HCT116 (cell line): ENCODE measurements at regions not wholly inside any gene's neighbourhood (a gene's known extent, or its start where the extent isn't known, plus 50 kb on each side); places are given as distances from the start of the nearest gene placed in this dataset.

Source experiments
- ATAC-seq: fragments of 200-7000 bp; cut with Tn5 transposase; 2 replicates; pipeline ENCODE4 v1.9.1; 2020; ENCODE audit warnings: mild to moderate bottlenecking, moderate library complexity
- BruUV-seq: library from RNA; stranded (reverse); fragments of 400-500 nt; replicated peaks from 2 replicates; lab custom pipeline; 2021; lab: Mats Ljungman, UMichigan
- CTCF ChIA-PET: fragments of 300-600 bp; sonication (Branson Sonifier 250); formaldehyde crosslinking; loops from one replicate; lab custom pipeline; 2021; ENCODE audit warnings: antibody characterized with exemption; lab: Charles Lee
- POLR2A ChIA-PET: fragments of 300-600, 350-600 bp; sonication (Branson Sonifier 250); formaldehyde crosslinking; loops from one replicate; lab custom pipeline; 2021; ENCODE audit warnings: antibody characterized with exemption; lab: Charles Lee
- RAD21 ChIA-PET, 2 experiments: fragments of 300-600 bp; sonication (Branson Sonifier 250); formaldehyde crosslinking; loops; one replicate each; lab custom pipeline; 2023; ENCODE audit warnings: low total read pairs in 2 of 2; ENCODE audit not compliant: uncharacterized antibody in 2 of 2, unreplicated experiment in 2 of 2, low non-redundant PET in 1 of 2; lab: Charles Lee
- DNase-seq: peaks from one replicate; pipeline ENCODE4 v3.0.0-alpha.2; 2010; ENCODE audit warnings: low read depth, low spot score
- H2AFZ ChIP-seq: fragments of 200-600 bp; shearing (Covaris generic), sonication (generic); 2 replicates; pipeline ENCODE4 v1.6.1; 2017; ENCODE audit warnings: low read depth, mixed run types, mixed read lengths, antibody characterized with exemption, low read length; ENCODE audit not compliant: poor library complexity, severe bottlenecking
- H3K27ac ChIP-seq: 2 replicates; pipeline ENCODE4 v1.5.1; 2012; ENCODE audit warnings: low read depth, low read length
- H3K27me3 ChIP-seq: fragments of 200-600 bp; sonication (generic); 2 replicates; pipeline ENCODE4 v1.6.1; 2016; ENCODE audit warnings: mixed run types, low read length, mixed read lengths; ENCODE audit not compliant: insufficient read depth
- H3K36me3 ChIP-seq, 2 experiments: fragments of 200-500 bp in 1 of 2; fragments of 200-600 bp in 1 of 2; sonication (Bioruptor generic) in 1 of 2; sonication (generic) in 1 of 2; 2 replicates each; pipeline versions ENCODE4 v1.5.1 to v1.6.1; 2014 to 2016; ENCODE audit warnings: low read length in 2 of 2, inconsistent platforms in 1 of 2, mixed read lengths in 1 of 2, mixed run types in 1 of 2; ENCODE audit not compliant: insufficient read depth in 2 of 2, control insufficient read depth in 1 of 2
- H3K4me1 ChIP-seq, 2 experiments: fragments of 200-600 bp in 1 of 2; sonication (generic) in 1 of 2; 2 replicates each; pipeline versions ENCODE4 v1.5.1 to v1.6.1; 2012 to 2017; ENCODE audit warnings: low read length in 2 of 2, inconsistent platforms in 1 of 2, mild to moderate bottlenecking in 1 of 2, mixed read lengths in 1 of 2, mixed run types in 1 of 2, moderate library complexity in 1 of 2; ENCODE audit not compliant: insufficient read depth in 2 of 2, control insufficient read depth in 1 of 2
- H3K4me2 ChIP-seq: fragments of 200-600 bp; sonication (generic); 2 replicates; pipeline ENCODE4 v1.6.1; 2017; ENCODE audit warnings: mixed run types, low read length, mixed read lengths
- H3K4me3 ChIP-seq, 2 experiments: fragments of 200-600 bp in 1 of 2; sonication (generic) in 1 of 2; replicated peaks in 1 of 2; 2 replicates each; pipeline ENCODE4 v1.5.1; 2011 to 2016; ENCODE audit warnings: low read length in 2 of 2, control low read depth in 1 of 2, low read depth in 1 of 2, mild to moderate bottlenecking in 1 of 2, mixed read lengths in 1 of 2, mixed run types in 1 of 2
- H3K79me2 ChIP-seq: fragments of 200-600 bp; sonication (generic); 2 replicates; pipeline ENCODE4 v1.6.1; 2017; ENCODE audit warnings: mild to moderate bottlenecking, mixed run types, low read length, moderate library complexity, mixed read lengths; ENCODE audit not compliant: insufficient read depth
- H3K9ac ChIP-seq: fragments of 200-600 bp; sonication (generic); 2 replicates; pipeline ENCODE4 v1.6.1; 2016; ENCODE audit warnings: low read length, mixed read lengths
- H3K9me2 ChIP-seq: fragments of 200-600 bp; sonication (generic), shearing (Covaris generic); 2 replicates; pipeline ENCODE4 v1.6.1; 2017; ENCODE audit warnings: mixed run types, mild to moderate bottlenecking, moderate library complexity; ENCODE audit not compliant: insufficient read depth
- H3K9me3 ChIP-seq, 2 experiments: fragments of 200-500 bp in 1 of 2; fragments of 200-600 bp in 1 of 2; sonication (Bioruptor generic) in 1 of 2; sonication (generic) in 1 of 2; 2 replicates each; pipeline ENCODE4 v1.6.1; 2014 to 2017; ENCODE audit warnings: low read length in 2 of 2, mixed read lengths in 2 of 2, inconsistent platforms in 1 of 2, low read depth in 1 of 2, mild to moderate bottlenecking in 1 of 2, mixed run types in 1 of 2, moderate library complexity in 1 of 2; ENCODE audit not compliant: control insufficient read depth in 1 of 2, insufficient read depth in 1 of 2
- H4K20me1 ChIP-seq: fragments of 200-600 bp; sonication (generic), shearing (Covaris generic); 2 replicates; pipeline ENCODE4 v1.6.1; 2017; ENCODE audit warnings: mixed run types, mild to moderate bottlenecking, moderate library complexity; ENCODE audit not compliant: insufficient read depth
- ELF1 ChIP-seq: IDR thresholded peaks from 2 replicates; pipeline ENCODE4 v1.6.1; 2012; ENCODE audit warnings: low read depth, borderline replicate concordance
- SIN3A ChIP-seq: IDR thresholded peaks from 2 replicates; pipeline ENCODE4 v1.6.1; 2012; ENCODE audit warnings: low read depth
- YY1 ChIP-seq: IDR thresholded peaks from 2 replicates; pipeline ENCODE4 v1.6.1; 2011; ENCODE audit warnings: low read length, low read depth, moderate library complexity, mild to moderate bottlenecking; ENCODE audit not compliant: insufficient replicate concordance; ENCODE audit errors: extremely low read depth
- ZBTB33 ChIP-seq: IDR thresholded peaks from 2 replicates; pipeline ENCODE4 v1.6.1; 2011; ENCODE audit warnings: mild to moderate bottlenecking, low read length, moderate library complexity; ENCODE audit not compliant: insufficient replicate concordance; ENCODE audit errors: extremely low read depth
- ZFX ChIP-seq: fragments of 450-650 bp; IDR thresholded peaks from 2 replicates; pipeline ENCODE4 v1.6.1; 2017
- intact Hi-C: fragments of 100-400 bp; cut with micrococcal nuclease; formaldehyde crosslinking; loops from 2 replicates; pipeline ENCODE4 v1.10.0; 2022
- TF ChIP-seq, protein P1 (sequence below): IDR thresholded peaks from 2 replicates; pipeline ENCODE4 v1.6.1; 2012
- TF ChIP-seq, protein P2 (sequence below): IDR thresholded peaks from 2 replicates; pipeline ENCODE4 v1.6.1; 2012; ENCODE audit warnings: low read depth

DNA sequence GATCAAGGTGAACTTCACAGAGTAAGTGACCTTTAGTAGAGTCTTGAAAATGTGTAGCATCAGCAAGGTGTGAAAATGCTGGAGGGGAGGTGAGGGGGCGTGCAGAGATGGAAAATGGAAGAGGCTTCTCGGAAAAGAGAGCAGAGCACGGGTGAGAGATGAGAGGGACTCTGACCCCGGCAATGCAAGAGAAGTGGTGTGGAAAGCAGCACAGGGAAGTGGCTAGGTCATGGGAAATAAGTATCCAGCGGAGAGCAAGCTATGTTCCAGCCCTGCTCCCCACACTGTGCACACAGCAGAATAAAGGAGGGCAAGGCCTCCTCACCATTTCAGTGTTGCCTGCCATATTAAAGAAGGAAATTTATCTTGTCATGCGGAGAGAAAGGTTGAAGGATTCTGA, 241.7 kb upstream of the DOK6 start:
- ATAC-seq (no peak), DNase-seq (no peak)
- Histone ChIP-seq H3K9me2 (no peaks in the 10 kb centered on the region), H3K4me3 (no peak overlapping the region), H3K9me3 (no peaks in the 10 kb centered on the region), H3K79me2 (no peaks in the 10 kb centered on the region), H3K4me2 (no peak overlapping the region), H3K4me1 (no peaks in the 10 kb centered on the region), H3K27ac (no peak overlapping the region), H3K9ac (no peak overlapping the region), H4K20me1 (no peaks in the 10 kb centered on the region), H3K36me3 (no peaks in the 10 kb centered on the region), H3K27me3 (no peaks in the 10 kb centered on the region), H2AFZ (no peak overlapping the region)
- ChIA-PET POLR2A (no interaction called here), CTCF (no interaction called here), RAD21 (no interaction called here)
- intact Hi-C loops: no loop called here
- no peak for TF ChIP-seq ZBTB33
- TF ChIP-seq, protein P1, sequence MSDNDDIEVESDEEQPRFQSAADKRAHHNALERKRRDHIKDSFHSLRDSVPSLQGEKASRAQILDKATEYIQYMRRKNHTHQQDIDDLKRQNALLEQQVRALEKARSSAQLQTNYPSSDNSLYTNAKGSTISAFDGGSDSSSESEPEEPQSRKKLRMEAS: no peak
- TF ChIP-seq ELF1: no peak
- no peak for TF ChIP-seq YY1
- TF ChIP-seq ZFX: no peak
- TF ChIP-seq, protein P2, sequence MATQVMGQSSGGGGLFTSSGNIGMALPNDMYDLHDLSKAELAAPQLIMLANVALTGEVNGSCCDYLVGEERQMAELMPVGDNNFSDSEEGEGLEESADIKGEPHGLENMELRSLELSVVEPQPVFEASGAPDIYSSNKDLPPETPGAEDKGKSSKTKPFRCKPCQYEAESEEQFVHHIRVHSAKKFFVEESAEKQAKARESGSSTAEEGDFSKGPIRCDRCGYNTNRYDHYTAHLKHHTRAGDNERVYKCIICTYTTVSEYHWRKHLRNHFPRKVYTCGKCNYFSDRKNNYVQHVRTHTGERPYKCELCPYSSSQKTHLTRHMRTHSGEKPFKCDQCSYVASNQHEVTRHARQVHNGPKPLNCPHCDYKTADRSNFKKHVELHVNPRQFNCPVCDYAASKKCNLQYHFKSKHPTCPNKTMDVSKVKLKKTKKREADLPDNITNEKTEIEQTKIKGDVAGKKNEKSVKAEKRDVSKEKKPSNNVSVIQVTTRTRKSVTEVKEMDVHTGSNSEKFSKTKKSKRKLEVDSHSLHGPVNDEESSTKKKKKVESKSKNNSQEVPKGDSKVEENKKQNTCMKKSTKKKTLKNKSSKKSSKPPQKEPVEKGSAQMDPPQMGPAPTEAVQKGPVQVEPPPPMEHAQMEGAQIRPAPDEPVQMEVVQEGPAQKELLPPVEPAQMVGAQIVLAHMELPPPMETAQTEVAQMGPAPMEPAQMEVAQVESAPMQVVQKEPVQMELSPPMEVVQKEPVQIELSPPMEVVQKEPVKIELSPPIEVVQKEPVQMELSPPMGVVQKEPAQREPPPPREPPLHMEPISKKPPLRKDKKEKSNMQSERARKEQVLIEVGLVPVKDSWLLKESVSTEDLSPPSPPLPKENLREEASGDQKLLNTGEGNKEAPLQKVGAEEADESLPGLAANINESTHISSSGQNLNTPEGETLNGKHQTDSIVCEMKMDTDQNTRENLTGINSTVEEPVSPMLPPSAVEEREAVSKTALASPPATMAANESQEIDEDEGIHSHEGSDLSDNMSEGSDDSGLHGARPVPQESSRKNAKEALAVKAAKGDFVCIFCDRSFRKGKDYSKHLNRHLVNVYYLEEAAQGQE: no peak
- TF ChIP-seq SIN3A: no peak
- no TSS peak for BruUV-seq
